K562 (cell line): ENCODE measurements at regions not wholly inside any gene's neighbourhood (a gene's known extent, or its start where the extent isn't known, plus 50 kb on each side); places are given as distances from the start of the nearest gene placed in this dataset.

Experiments used
- ATAC-seq: fragments of 200-7000 bp; cut with Tn5 transposase; 3 replicates; pipeline ENCODE4 v1.9.1; 2020; ENCODE audit warnings: moderate library complexity
- BruUV-seq: library from RNA; stranded (reverse); fragments of 400-500 nt; replicated peaks from 2 replicates; lab custom pipeline; 2021; lab: Mats Ljungman, UMichigan
- CTCF ChIA-PET: fragments of 300-600 bp; formaldehyde crosslinking; extraction: SDS; loops from one replicate; lab custom pipeline; 2021; ENCODE audit warnings: low intra/inter-chr PET ratio; lab: Yijun Ruan, JAX
- POLR2A ChIA-PET: fragments of 300-600, 350-650 bp; sonication (Branson Sonifier 250); formaldehyde crosslinking; extraction: SDS; loops from one replicate; lab custom pipeline; 2021; ENCODE audit warnings: antibody characterized with exemption, inconsistent platforms; lab: Yijun Ruan, JAX
- DNase-seq, 4 experiments: peaks; one replicate each; pipeline versions ENCODE4 v3.0.0 to v3.0.0-alpha.2; 2011 to 2018; ENCODE audit warnings: low spot score in 3 of 4, mixed read lengths in 3 of 4; ENCODE audit errors: extremely low read depth in 1 of 4
- FAIRE-seq: peaks from 2 replicates; lab custom pipeline; 2011; peaks lifted over from hg19 to GRCh38; lab: Jason Lieb, UNC
- H2AFZ ChIP-seq: 2 replicates; pipeline ENCODE4 v1.6.0; 2011; ENCODE audit warnings: low read depth, low read length, control low read depth, inconsistent platforms
- H3K27ac ChIP-seq: fragments of 200-600 bp; 3 replicates; pipeline ENCODE4 v1.8.0; 2011; ENCODE audit warnings: low read depth, mild to moderate bottlenecking, control low read depth, inconsistent platforms, low read length, moderate library complexity, mixed read lengths; ENCODE audit errors: extremely low read depth
- H3K27me3 ChIP-seq, 2 experiments: fragments of 300-600 bp in 1 of 2; 2 replicates in 1 of 2; 3 replicates in 1 of 2; pipeline versions ENCODE4 v1.6.0 to v1.8.0; 2011; ENCODE audit warnings: inconsistent platforms in 2 of 2, low read length in 2 of 2, mild to moderate bottlenecking in 1 of 2, mixed read lengths in 1 of 2, moderate library complexity in 1 of 2; ENCODE audit not compliant: control insufficient read depth in 2 of 2, insufficient read depth in 2 of 2
- H3K36me3 ChIP-seq: fragments of 300-600 bp; 3 replicates; pipeline ENCODE4 v1.8.0; 2011; ENCODE audit warnings: mild to moderate bottlenecking, low read length, inconsistent platforms; ENCODE audit not compliant: control insufficient read depth, insufficient read depth
- H3K4me1 ChIP-seq, 2 experiments: fragments of 200-600 bp in 1 of 2; replicated peaks in 1 of 2; 2 replicates in 1 of 2; 3 replicates in 1 of 2; pipeline versions ENCODE4 v1.5.1 to v1.8.0; 2011; ENCODE audit warnings: inconsistent platforms in 2 of 2, low read length in 2 of 2, mild to moderate bottlenecking in 1 of 2, mixed read lengths in 1 of 2, moderate library complexity in 1 of 2; ENCODE audit not compliant: control insufficient read depth in 2 of 2, insufficient read depth in 2 of 2
- H3K4me2 ChIP-seq: 2 replicates; pipeline ENCODE4 v1.6.1; 2011; ENCODE audit warnings: low read length, control low read depth, inconsistent platforms, mixed read lengths; ENCODE audit not compliant: insufficient read depth
- H3K4me3 ChIP-seq: fragments of 200-600 bp; sonication (generic), shearing (Covaris generic); 2 replicates; pipeline ENCODE4 v1.5.1; 2016; ENCODE audit warnings: control low read depth, inconsistent platforms
- H3K79me2 ChIP-seq: fragments of 200-600 bp; 3 replicates; pipeline ENCODE4 v1.8.0; 2011; ENCODE audit warnings: low read length, inconsistent platforms; ENCODE audit not compliant: control insufficient read depth, insufficient read depth
- H3K9ac ChIP-seq, 2 experiments: 2 replicates each; pipeline versions ENCODE4 v1.6.0 to v1.6.1; 2011; ENCODE audit warnings: low read depth in 2 of 2, low read length in 2 of 2, control low read depth in 1 of 2, inconsistent platforms in 1 of 2, mild to moderate bottlenecking in 1 of 2, mixed read lengths in 1 of 2; ENCODE audit not compliant: insufficient read depth in 1 of 2
- H3K9me1 ChIP-seq: one replicate; pipeline ENCODE4 v1.6.0; 2011; ENCODE audit warnings: inconsistent platforms, mild to moderate bottlenecking, low read length, moderate library complexity; ENCODE audit not compliant: control insufficient read depth, insufficient read depth
- H3K9me3 ChIP-seq: replicated peaks from 2 replicates; pipeline ENCODE4 v1.5.1; 2011; ENCODE audit warnings: low read depth, low read length, inconsistent platforms; ENCODE audit not compliant: control insufficient read depth, insufficient read depth
- H4K20me1 ChIP-seq: replicated peaks from 2 replicates; pipeline ENCODE4 v1.6.1; 2011; ENCODE audit warnings: low read length, inconsistent platforms, mixed read lengths; ENCODE audit not compliant: control insufficient read depth, insufficient read depth
- ESRRA ChIP-seq: fragments of 450-650 bp; IDR thresholded peaks from 2 replicates; pipeline ENCODE4 v1.6.1; 2014; ENCODE audit warnings: low read depth, mild to moderate bottlenecking, moderate library complexity, borderline replicate concordance
- ETV6 ChIP-seq, 3 experiments: fragments of 150-350 bp in 1 of 3; sonication (generic) in 1 of 3; formaldehyde crosslinking in 1 of 3; IDR thresholded peaks; 2 replicates each; pipeline versions ENCODE4 v1.6.1 to v1.8.0; 2014 to 2022; ENCODE audit warnings: borderline replicate concordance in 2 of 3, low read depth in 2 of 3, antibody characterized with exemption in 1 of 3, low read length in 1 of 3, mild to moderate bottlenecking in 1 of 3, missing genetic modification reagents in 1 of 3
- EWSR1 ChIP-seq: fragments of 450-650 bp; IDR thresholded peaks from 2 replicates; pipeline ENCODE4 v1.6.1; 2018; ENCODE audit warnings: borderline replicate concordance, mild to moderate bottlenecking, low read depth, moderate library complexity; ENCODE audit not compliant: partially characterized antibody
- FOXA3 ChIP-seq, 2 experiments: fragments of 450-650 bp in 1 of 2; sonication (generic) in 1 of 2; formaldehyde crosslinking; IDR thresholded peaks in 1 of 2; conservative IDR thresholded peaks in 1 of 2; 2 replicates each; pipeline versions ENCODE4 v1.4.0 to v1.8.0; 2020 to 2022; ENCODE audit warnings: mild to moderate bottlenecking in 2 of 2, missing genetic modification reagents in 1 of 2
- MLX ChIP-seq, 2 experiments: fragments of 450-650 bp in 1 of 2; sonication (generic) in 1 of 2; formaldehyde crosslinking; conservative IDR thresholded peaks; 2 replicates each; pipeline versions ENCODE4 v1.4.0 to v1.8.1; 2020 to 2022; ENCODE audit warnings: mild to moderate bottlenecking in 1 of 2, missing genetic modification reagents in 1 of 2
- NFXL1 ChIP-seq: fragments of 450-650 bp; formaldehyde crosslinking; IDR thresholded peaks from 2 replicates; pipeline ENCODE4 v1.4.0; 2021; ENCODE audit warnings: mild to moderate bottlenecking
- NR2C2 ChIP-seq, 2 experiments: fragments of 200-800 bp in 1 of 2; sonication (Bioruptor generic) in 1 of 2; sonication (generic) in 1 of 2; formaldehyde crosslinking in 1 of 2; IDR thresholded peaks; 2 replicates each; pipeline versions ENCODE4 v1.6.1 to v1.8.0; 2016 to 2022; ENCODE audit warnings: mild to moderate bottlenecking in 1 of 2, missing compliant biosample characterization in 1 of 2, missing genetic modification characterization in 1 of 2, missing genetic modification reagents in 1 of 2
- SAFB ChIP-seq: fragments of 200-400 bp; formaldehyde crosslinking; IDR thresholded peaks from 2 replicates; pipeline ENCODE4 v1.6.1; 2017; ENCODE audit warnings: low read depth, low read length, borderline replicate concordance
- STAT5B ChIP-seq: fragments of 250-450 bp; sonication (Bioruptor Pico); IDR thresholded peaks from 2 replicates; pipeline ENCODE4 v1.8.0; 2021; ENCODE audit warnings: mild to moderate bottlenecking, inconsistent platforms
- ZNF12 ChIP-seq: sonication (generic); formaldehyde crosslinking; IDR thresholded peaks from 2 replicates; pipeline ENCODE4 v1.4.0; 2020; ENCODE audit warnings: mild to moderate bottlenecking, missing genetic modification reagents
- whole genome bisulfite sequencing: fragments of 100-300 bp; shearing (Covaris generic); methylation state at CpG from one replicate; pipeline ENCODE4 v1.1.6; 2016; ENCODE audit warnings: low coverage, mixed read lengths; ENCODE audit not compliant: insufficient coverage; ENCODE audit errors: missing lambda C conversion rate; 5-methylcytosine and 5-hydroxymethylcytosine counted together
- in situ Hi-C: fragments of 300-500 bp; cut with MboI; formaldehyde crosslinking; loops from 4 replicates; pipeline ENCODE4 v1.15.0; 2018; ENCODE audit warnings: inconsistent platforms, mixed read lengths
- intact Hi-C: fragments of 100-400 bp; cut with micrococcal nuclease; formaldehyde crosslinking; loops from 2 replicates; pipeline ENCODE4 v1.14.2; 2022
- TF ChIP-seq, protein P1 (sequence below): fragments of 250-450 bp; sonication (Bioruptor Pico); IDR thresholded peaks from 2 replicates; pipeline ENCODE4 v1.4.0; 2020; ENCODE audit warnings: mild to moderate bottlenecking, moderate library complexity

GRCh38 chr18:49681387-49681786, 119.5 kb downstream of the LIPG start (continued):
- TF ChIP-seq SAFB, result no peak
- no peak for TF ChIP-seq ETV6 (IDR thresholded peaks at IDR 0.05; ENCODE audit: borderline replicate concordance in 1 of 2, low read depth in 2 of 2, low read length in 1 of 2)
- no peak for TF ChIP-seq ETV6 (CRISPR knock-in tag; IDR thresholded peaks at IDR 0.05; ENCODE audit: borderline replicate concordance)
- no peak for TF ChIP-seq MLX (CRISPR knock-in tag; conservative IDR thresholded peaks at IDR 0.05)
- no peak for TF ChIP-seq ESRRA
- no peak for TF ChIP-seq STAT5B
- no peak for TF ChIP-seq FOXA3 (CRISPR knock-in tag; conservative IDR thresholded peaks at IDR 0.05 in 1 of 2, IDR thresholded peaks at IDR 0.05 in 1 of 2)

GRCh38 chr18:49678440-49678839, 116.6 kb downstream of the LIPG start:
- no peak overlapping the region for H3K9ac ChIP-seq
- BruUV-seq, result no TSS peak
- no peak overlapping the region for H3K4me2 ChIP-seq
- in situ Hi-C loops (no loop called here), intact Hi-C loops (no loop called here)
- WGBS, result 16% methylated on average over 3 of the region's 3 CpGs
- no peaks in the 10 kb centered on the region; a peak in 1 of 5 replicates for H3K4me1 ChIP-seq
- H4K20me1 ChIP-seq, result no peaks in the 10 kb centered on the region
- no peak overlapping the region for H2AFZ ChIP-seq
- no peak for ATAC-seq
- no peak for DNase-seq
- ChIA-PET POLR2A (interaction anchor here (0.5 kb wide), 1 partner anchor 1190 kb away, joined by 3 read pairs; no protein-coding TSS in a partner anchor), CTCF (no interaction called here)
- H3K9me1 ChIP-seq, result no peaks in the 10 kb centered on the region
- TF ChIP-seq, protein P1, sequence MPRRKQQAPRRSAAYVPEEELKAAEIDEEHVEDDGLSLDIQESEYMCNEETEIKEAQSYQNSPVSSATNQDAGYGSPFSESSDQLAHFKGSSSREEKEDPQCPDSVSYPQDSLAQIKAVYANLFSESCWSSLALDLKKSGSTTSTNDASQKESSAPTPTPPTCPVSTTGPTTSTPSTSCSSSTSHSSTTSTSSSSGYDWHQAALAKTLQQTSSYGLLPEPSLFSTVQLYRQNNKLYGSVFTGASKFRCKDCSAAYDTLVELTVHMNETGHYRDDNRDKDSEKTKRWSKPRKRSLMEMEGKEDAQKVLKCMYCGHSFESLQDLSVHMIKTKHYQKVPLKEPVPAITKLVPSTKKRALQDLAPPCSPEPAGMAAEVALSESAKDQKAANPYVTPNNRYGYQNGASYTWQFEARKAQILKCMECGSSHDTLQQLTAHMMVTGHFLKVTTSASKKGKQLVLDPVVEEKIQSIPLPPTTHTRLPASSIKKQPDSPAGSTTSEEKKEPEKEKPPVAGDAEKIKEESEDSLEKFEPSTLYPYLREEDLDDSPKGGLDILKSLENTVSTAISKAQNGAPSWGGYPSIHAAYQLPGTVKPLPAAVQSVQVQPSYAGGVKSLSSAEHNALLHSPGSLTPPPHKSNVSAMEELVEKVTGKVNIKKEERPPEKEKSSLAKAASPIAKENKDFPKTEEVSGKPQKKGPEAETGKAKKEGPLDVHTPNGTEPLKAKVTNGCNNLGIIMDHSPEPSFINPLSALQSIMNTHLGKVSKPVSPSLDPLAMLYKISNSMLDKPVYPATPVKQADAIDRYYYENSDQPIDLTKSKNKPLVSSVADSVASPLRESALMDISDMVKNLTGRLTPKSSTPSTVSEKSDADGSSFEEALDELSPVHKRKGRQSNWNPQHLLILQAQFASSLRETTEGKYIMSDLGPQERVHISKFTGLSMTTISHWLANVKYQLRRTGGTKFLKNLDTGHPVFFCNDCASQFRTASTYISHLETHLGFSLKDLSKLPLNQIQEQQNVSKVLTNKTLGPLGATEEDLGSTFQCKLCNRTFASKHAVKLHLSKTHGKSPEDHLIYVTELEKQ, result no peak
- TF ChIP-seq NFXL1, result no peak
- no peak for TF ChIP-seq EWSR1
- no peak for TF ChIP-seq NR2C2 (CRISPR knock-in tag; IDR thresholded peaks at IDR 0.05)
- no peak for TF ChIP-seq NR2C2 (tag; IDR thresholded peaks at IDR 0.05)
- TF ChIP-seq ZNF12, result no peak
- no peaks in the 10 kb centered on the region for H3K9me3 ChIP-seq
- no peaks in the 10 kb centered on the region for H3K36me3 ChIP-seq
- H3K79me2 ChIP-seq, result no peaks in the 10 kb centered on the region
- H3K4me3 ChIP-seq, result no peak overlapping the region
- H3K27ac ChIP-seq, result no peak overlapping the region
- peaks cover 0 to 9% of the 10 kb centered on the region in 2 experiments; a peak in 3 of 5 replicates for H3K27me3 ChIP-seq
- FAIRE-seq, result no peak
